ENCODE measurements at regions not wholly inside any gene's neighbourhood (a gene's known extent, or its start where the extent isn't known, plus 50 kb on each side); places are given as distances from the start of the nearest gene placed in this dataset.

DNA sequence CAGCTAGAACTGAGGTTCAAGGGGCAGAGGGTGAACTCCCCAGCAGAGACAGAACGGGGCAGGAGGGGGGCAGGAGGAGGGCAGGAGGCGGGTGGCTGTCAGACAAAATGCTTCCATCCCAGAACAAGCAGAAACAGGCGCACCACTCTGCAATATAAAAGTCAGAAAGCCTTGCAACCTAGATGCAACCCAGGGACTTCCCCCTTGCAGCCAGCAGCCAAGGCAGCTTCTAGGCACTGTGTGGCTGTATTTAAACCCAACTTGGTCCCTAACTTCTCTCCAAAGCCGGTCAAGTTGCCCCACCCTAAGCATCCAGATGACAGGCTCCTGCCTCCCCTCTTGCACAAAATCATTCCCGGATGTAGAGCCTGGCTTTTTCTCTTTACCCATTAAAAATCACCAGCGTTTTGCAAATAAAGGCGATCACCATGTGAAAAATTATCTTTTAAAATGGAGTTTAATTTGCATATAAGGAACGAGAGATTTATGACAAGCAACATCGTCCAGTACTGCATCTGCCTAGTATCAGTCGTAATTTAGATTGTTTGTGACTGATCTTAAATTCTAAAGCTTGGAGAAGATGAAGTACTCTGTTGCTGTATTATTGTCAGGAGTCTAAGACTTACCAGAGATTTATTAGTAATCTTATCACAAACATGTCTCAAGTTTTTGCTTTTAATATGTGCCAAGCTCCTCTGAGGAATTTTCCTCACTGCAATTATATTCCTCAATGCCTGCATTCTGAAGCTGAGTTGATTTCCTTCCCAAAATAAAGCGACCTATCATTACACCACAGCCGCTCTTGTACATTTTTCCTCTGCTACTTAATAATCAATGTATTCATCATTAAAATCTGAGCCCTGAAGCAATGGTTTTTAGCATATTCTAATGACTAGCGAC, 307.1 kb upstream of the ZNF507 start:
- H3K27ac ChIP-seq, result no peak overlapping the region

DNA sequence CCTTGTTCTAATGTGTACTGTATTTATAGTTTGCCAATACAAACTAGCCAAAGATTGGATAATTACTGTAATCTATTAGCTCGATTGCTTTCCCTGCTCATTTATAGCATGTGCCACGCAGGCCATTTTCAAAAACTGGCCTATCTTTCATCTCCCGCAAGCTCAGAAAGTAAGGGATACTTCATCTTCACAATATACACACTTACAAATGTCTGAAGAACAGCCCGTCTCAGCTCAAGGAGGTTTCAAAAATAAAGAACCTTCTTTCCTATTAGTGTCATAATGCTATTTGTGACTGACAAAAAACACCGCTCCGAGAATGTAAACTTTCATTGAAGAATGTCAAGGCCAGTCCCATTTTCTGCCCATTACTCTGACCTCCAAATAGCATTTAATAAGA, 306.4 kb upstream of the ZNF507 start:
- no peak for TF ChIP-seq ZFX (IDR thresholded peaks at IDR 0.05; ENCODE audit: borderline replicate concordance)
- no peak for TF ChIP-seq CTCF (IDR thresholded peaks at IDR 0.05)
- H3K27ac ChIP-seq, result no peak overlapping the region

More for the DNA sequence above, 307.1 kb upstream of the ZNF507 start:
- TF ChIP-seq ZFX (IDR thresholded peaks at IDR 0.05; ENCODE audit: borderline replicate concordance) (no peak), CTCF (IDR thresholded peaks at IDR 0.05) (no peak)

GRCh38 chr19:32039440-32039839, 306.0 kb upstream of the ZNF507 start:
- H3K27ac ChIP-seq, result no peak overlapping the region
- TF ChIP-seq CTCF (IDR thresholded peaks at IDR 0.05) (no peak), ZFX (IDR thresholded peaks at IDR 0.05; ENCODE audit: borderline replicate concordance) (no peak)

GRCh38 chr19:32040236-32040635, 305.2 kb upstream of the ZNF507 start:
- TF ChIP-seq ZFX (IDR thresholded peaks at IDR 0.05; ENCODE audit: borderline replicate concordance) (no peak), CTCF (IDR thresholded peaks at IDR 0.05) (no peak)
- H3K27ac ChIP-seq, result no peak overlapping the region

- no peak overlapping the region for H3K27ac ChIP-seq
- TF ChIP-seq CTCF (IDR thresholded peaks at IDR 0.05), result peak; percentile 92
- TF ChIP-seq ZFX (IDR thresholded peaks at IDR 0.05; ENCODE audit: borderline replicate concordance), result no peak
These were observed 303.6 kb upstream of the ZNF507 start for GRCh38 chr19:32041681-32042292.

GRCh38 chr19:32047788-32048187, 297.6 kb upstream of the ZNF507 start:
- no peak for TF ChIP-seq CTCF (IDR thresholded peaks at IDR 0.05)
- no peak for TF ChIP-seq ZFX (IDR thresholded peaks at IDR 0.05; ENCODE audit: borderline replicate concordance)
- no peak overlapping the region for H3K27ac ChIP-seq

- no peak overlapping the region for H3K27ac ChIP-seq
- TF ChIP-seq ZFX (IDR thresholded peaks at IDR 0.05; ENCODE audit: borderline replicate concordance) (no peak), CTCF (IDR thresholded peaks at IDR 0.05) (no peak)
These were observed 292.0 kb upstream of the ZNF507 start for GRCh38 chr19:32053376-32053775.
